GM23338 (cell line): ENCODE measurements at regions not wholly inside any gene's neighbourhood (a gene's known extent, or its start where the extent isn't known, plus 50 kb on each side); places are given as distances from the start of the nearest gene placed in this dataset.
A peak's percentile ranks its signal among the peaks of the same experiment; 100 is the strongest.

Source experiments
- ATAC-seq: fragments of 200-7000 bp; cut with Tn5 transposase; 3 replicates; pipeline ENCODE4 v1.9.1; 2020
- DNase-seq: peaks from one replicate; pipeline ENCODE4 v3.0.0-alpha.2; 2015; ENCODE audit warnings: low spot score
- H2AFZ ChIP-seq: fragments of 200-600 bp; sonication (generic); 2 replicates; pipeline ENCODE4 v1.8.0; 2016; ENCODE audit warnings: antibody characterized with exemption, mild to moderate bottlenecking, moderate library complexity
- H3F3A ChIP-seq: fragments of 200-600 bp; sonication (generic); replicated peaks from 2 replicates; pipeline ENCODE4 v1.8.0; 2017; ENCODE audit warnings: antibody characterized with exemption, mixed run types, low read depth
- H3K27ac ChIP-seq: fragments of 200-600 bp; sonication (generic); 2 replicates; pipeline ENCODE4 v1.6.1; 2016; ENCODE audit warnings: low read depth
- H3K27me3 ChIP-seq: fragments of 200-600 bp; sonication (generic); 2 replicates; pipeline ENCODE4 v1.8.0; 2016; ENCODE audit warnings: mild to moderate bottlenecking, mixed run types, moderate library complexity; ENCODE audit not compliant: insufficient read depth
- H3K36me3 ChIP-seq: fragments of 200-600 bp; sonication (generic); 2 replicates; pipeline ENCODE4 v1.8.0; 2016; ENCODE audit warnings: mild to moderate bottlenecking; ENCODE audit not compliant: insufficient read depth
- H3K4me1 ChIP-seq: fragments of 200-600 bp; sonication (generic); 2 replicates; pipeline ENCODE4 v1.8.0; 2016; ENCODE audit warnings: mild to moderate bottlenecking, moderate library complexity; ENCODE audit not compliant: insufficient read depth
- H3K4me2 ChIP-seq: fragments of 200-600 bp; sonication (generic); 2 replicates; pipeline ENCODE4 v1.7.1; 2017; ENCODE audit warnings: mixed run types
- H3K4me3 ChIP-seq: fragments of 200-600 bp; sonication (generic); 2 replicates; pipeline ENCODE4 v1.6.1; 2016; ENCODE audit warnings: mixed run types
- H3K79me2 ChIP-seq: fragments of 200-600 bp; sonication (generic); replicated peaks from 2 replicates; pipeline ENCODE4 v1.8.0; 2017; ENCODE audit warnings: mild to moderate bottlenecking; ENCODE audit not compliant: insufficient read depth
- H3K9me2 ChIP-seq: fragments of 200-600 bp; sonication (generic); 2 replicates; pipeline ENCODE4 v1.8.0; 2017; ENCODE audit not compliant: insufficient read depth
- H4K20me1 ChIP-seq: fragments of 200-600 bp; sonication (generic); replicated peaks from 2 replicates; pipeline ENCODE4 v1.8.0; 2017; ENCODE audit warnings: mild to moderate bottlenecking; ENCODE audit not compliant: insufficient read depth
- H3K27ac Mint-ChIP-seq: 2 replicates; pipeline ENCODE4 v1.8.0; 2020; ENCODE audit warnings: inconsistent platforms, mild to moderate bottlenecking, moderate library complexity, mixed read lengths
- H3K27me3 Mint-ChIP-seq: 3 replicates; pipeline ENCODE4 v1.8.0; 2022; ENCODE audit warnings: low read depth, mild to moderate bottlenecking, moderate library complexity, mixed read lengths, inconsistent platforms; ENCODE audit not compliant: insufficient read depth, poor library complexity
- H3K36me3 Mint-ChIP-seq: 3 replicates; pipeline ENCODE4 v1.8.0; 2021; ENCODE audit warnings: low read depth, mild to moderate bottlenecking, inconsistent platforms, moderate library complexity, mixed read lengths
- H3K4me1 Mint-ChIP-seq: 3 replicates; pipeline ENCODE4 v1.8.0; 2020; ENCODE audit warnings: mild to moderate bottlenecking, inconsistent platforms, mixed read lengths
- H3K4me3 Mint-ChIP-seq: 3 replicates; pipeline ENCODE4 v1.8.0; 2021; ENCODE audit warnings: moderate library complexity, mild to moderate bottlenecking, inconsistent platforms, mixed read lengths
- H3K9me3 Mint-ChIP-seq: 3 replicates; pipeline ENCODE4 v1.8.0; 2020; ENCODE audit warnings: moderate library complexity, mild to moderate bottlenecking, inconsistent platforms, mixed read lengths
- CREB1 ChIP-seq: fragments of 250-450 bp; sonication (Bioruptor Pico); IDR thresholded peaks from 2 replicates; pipeline ENCODE4 v1.5.0; 2020; ENCODE audit warnings: low read depth, mild to moderate bottlenecking, moderate library complexity
- CTCF ChIP-seq, 2 experiments: fragments of 200-600 bp in 1 of 2; sonication (generic) in 1 of 2; conservative IDR thresholded peaks; 2 replicates each; pipeline versions ENCODE4 v1.5.1 to v1.6.1; 2016 to 2017; ENCODE audit warnings: antibody characterized with exemption in 2 of 2, low read depth in 2 of 2, mild to moderate bottlenecking in 2 of 2, moderate library complexity in 1 of 2
- ETS1 ChIP-seq: IDR thresholded peaks from 2 replicates; pipeline ENCODE4 v1.6.1; 2016; ENCODE audit warnings: antibody characterized with exemption
- EZH2 ChIP-seq: fragments of 200-600 bp; sonication (generic); IDR thresholded peaks from one replicate; pipeline ENCODE4 v1.8.0; 2017; ENCODE audit warnings: antibody characterized with exemption, mild to moderate bottlenecking, low read depth; ENCODE audit not compliant: unreplicated experiment
- EZH2phosphoT487 ChIP-seq: fragments of 200-600 bp; sonication (generic); IDR thresholded peaks from one replicate; pipeline ENCODE4 v1.8.1; 2018; ENCODE audit warnings: antibody characterized with exemption; ENCODE audit not compliant: unreplicated experiment
- JUNB ChIP-seq: IDR thresholded peaks from one replicate; pipeline ENCODE4 v1.6.1; 2016; ENCODE audit warnings: antibody characterized with exemption; ENCODE audit not compliant: unreplicated experiment
- NANOG ChIP-seq: IDR thresholded peaks from 2 replicates; pipeline ENCODE4 v1.6.1; 2016; ENCODE audit warnings: antibody characterized with exemption, borderline replicate concordance
- POLR2AphosphoS5 ChIP-seq: IDR thresholded peaks from 2 replicates; pipeline ENCODE4 v1.6.1; 2016; ENCODE audit warnings: antibody characterized with exemption, low read depth
- REST ChIP-seq: IDR thresholded peaks from one replicate; pipeline ENCODE4 v1.6.1; 2018; ENCODE audit warnings: antibody characterized with exemption; ENCODE audit not compliant: unreplicated experiment
- STAT1 ChIP-seq: IDR thresholded peaks from one replicate; pipeline ENCODE4 v1.6.1; 2016; ENCODE audit warnings: antibody characterized with exemption; ENCODE audit not compliant: unreplicated experiment
- ZNF114 ChIP-seq: fragments of 250-450 bp; sonication (Bioruptor Pico); IDR thresholded peaks from 2 replicates; pipeline ENCODE4 v1.5.0; 2020; ENCODE audit warnings: mild to moderate bottlenecking, moderate library complexity
- ZNF331 ChIP-seq: fragments of 250-450 bp; sonication (Bioruptor Pico); IDR thresholded peaks from 2 replicates; pipeline ENCODE4 v1.5.0; 2020; ENCODE audit warnings: low read depth, mild to moderate bottlenecking, moderate library complexity
- ZNF462 ChIP-seq: fragments of 250-450 bp; sonication (Bioruptor Pico); IDR thresholded peaks from 2 replicates; pipeline ENCODE4 v1.5.0; 2020; ENCODE audit warnings: mild to moderate bottlenecking, moderate library complexity

- no peak for TF ChIP-seq EZH2phosphoT487
- TF ChIP-seq STAT1 = no peak
- TF ChIP-seq EZH2 = no peak
Measured at GRCh38 chr1:191886977-191887376, 271.3 kb upstream of the RGS18 start (continued).

GRCh38 chr1:191888996-191889622 lies 269.2 kb upstream of the RGS18 start:
- H2AFZ ChIP-seq = peak overlapping the region; percentile 75; the same call in 1 of the 2 replicates
- no peak for TF ChIP-seq REST
- TF ChIP-seq EZH2 = no peak
- TF ChIP-seq ZNF331 (CRISPR knock-in tag) = no peak
- TF ChIP-seq ETS1 = no peak
- TF ChIP-seq EZH2phosphoT487 = no peak
- no peak for TF ChIP-seq JUNB
- no peak for TF ChIP-seq ZNF114 (CRISPR knock-in tag)
- TF ChIP-seq STAT1 = no peak
- no peak for TF ChIP-seq POLR2AphosphoS5
- no peak for TF ChIP-seq CTCF (conservative IDR thresholded peaks at IDR 0.05; ENCODE audit: low read depth in 2 of 2)
- TF ChIP-seq NANOG = no peak
- TF ChIP-seq ZNF462 = no peak
- TF ChIP-seq CREB1 (CRISPR knock-in tag) = no peak
- no peaks in the 10 kb centered on the region for H3K9me2 ChIP-seq
- no peak overlapping the region for H3K4me3 ChIP-seq
- H3K4me2 ChIP-seq = no peak overlapping the region
- no peak overlapping the region for H3K27ac ChIP-seq
- Mint-ChIP-seq H3K36me3 (no peaks in the 10 kb centered on the region), H3K9me3 (peaks cover 3% of the 10 kb centered on the region; the same call in 2 of the 3 replicates), H3K4me1 (no peaks in the 10 kb centered on the region), H3K27ac (no peak overlapping the region), H3K27me3 (no peaks in the 10 kb centered on the region), H3K4me3 (no peak overlapping the region)
- ATAC-seq = no peak; the same call in 2 of the 3 replicates
- DNase-seq = peak; percentile 31
- H3F3A ChIP-seq = no peaks in the 10 kb centered on the region
- no peaks in the 10 kb centered on the region for H3K36me3 ChIP-seq
- H3K27me3 ChIP-seq = no peaks in the 10 kb centered on the region
- H3K79me2 ChIP-seq = no peaks in the 10 kb centered on the region
- no peaks in the 10 kb centered on the region for H4K20me1 ChIP-seq
- no peaks in the 10 kb centered on the region for H3K4me1 ChIP-seq
